ENCODE measurements at regions not wholly inside any gene's neighbourhood (a gene's known extent, or its start where the extent isn't known, plus 50 kb on each side); places are given as distances from the start of the nearest gene placed in this dataset.

GRCh38 chrX:75873993-75874392 is 88.9 kb upstream of the MAGEE2 start:
- Mint-ChIP-seq H3K9me3 (ENCODE audit: low read depth) (peaks cover 58% of the 10 kb centered on the region), H3K27ac (ENCODE audit: unreplicated experiment) (no peak overlapping the region), H3K36me3 (ENCODE audit: low read depth) (no peaks in the 10 kb centered on the region), H3K27me3 (ENCODE audit: low read depth) (no peaks in the 10 kb centered on the region), H3K4me3 (ENCODE audit: unreplicated experiment) (no peak overlapping the region), H3K4me1 (ENCODE audit: low read depth) (no peaks in the 10 kb centered on the region)
- no peak for DNase-seq (ENCODE audit: low spot score)
- TF ChIP-seq CTCF (IDR thresholded peaks at IDR 0.05) = no peak

GRCh38 chrX:75883446-75883845 is 98.4 kb upstream of the MAGEE2 start:
- H3K36me3 Mint-ChIP-seq (ENCODE audit: low read depth) = no peaks in the 10 kb centered on the region
- no peak overlapping the region for H3K27ac Mint-ChIP-seq (ENCODE audit: unreplicated experiment)
- H3K27me3 Mint-ChIP-seq (ENCODE audit: low read depth) = no peaks in the 10 kb centered on the region
- no peak for DNase-seq (ENCODE audit: low spot score)
- no peaks in the 10 kb centered on the region for H3K4me1 Mint-ChIP-seq (ENCODE audit: low read depth)
- H3K9me3 Mint-ChIP-seq (ENCODE audit: low read depth) = peaks cover 27% of the 10 kb centered on the region
- H3K4me3 Mint-ChIP-seq (ENCODE audit: unreplicated experiment) = no peak overlapping the region
- TF ChIP-seq CTCF (IDR thresholded peaks at IDR 0.05) = no peak

- no peaks in the 10 kb centered on the region for H3K27me3 Mint-ChIP-seq (ENCODE audit: low read depth)
- no peak for DNase-seq (ENCODE audit: low spot score)
- H3K4me1 Mint-ChIP-seq (ENCODE audit: low read depth) = no peaks in the 10 kb centered on the region
- H3K36me3 Mint-ChIP-seq (ENCODE audit: low read depth) = no peaks in the 10 kb centered on the region
- H3K9me3 Mint-ChIP-seq (ENCODE audit: low read depth) = peaks cover 8% of the 10 kb centered on the region
- no peak overlapping the region for H3K4me3 Mint-ChIP-seq (ENCODE audit: unreplicated experiment)
- no peak for TF ChIP-seq CTCF (IDR thresholded peaks at IDR 0.05)
- H3K27ac Mint-ChIP-seq (ENCODE audit: unreplicated experiment) = no peak overlapping the region
Measured at GRCh38 chrX:75887833-75888232, 102.8 kb upstream of the MAGEE2 start.

GRCh38 chrX:75892749-75893148 is 107.7 kb upstream of the MAGEE2 start:
- DNase-seq (ENCODE audit: low spot score) = no peak
- H3K4me1 Mint-ChIP-seq (ENCODE audit: low read depth) = no peaks in the 10 kb centered on the region
- no peaks in the 10 kb centered on the region for H3K36me3 Mint-ChIP-seq (ENCODE audit: low read depth)
- H3K4me3 Mint-ChIP-seq (ENCODE audit: unreplicated experiment) = no peak overlapping the region
- no peaks in the 10 kb centered on the region for H3K27me3 Mint-ChIP-seq (ENCODE audit: low read depth)
- no peak for TF ChIP-seq CTCF (IDR thresholded peaks at IDR 0.05)
- peaks cover 28% of the 10 kb centered on the region for H3K9me3 Mint-ChIP-seq (ENCODE audit: low read depth)
- no peak overlapping the region for H3K27ac Mint-ChIP-seq (ENCODE audit: unreplicated experiment)

- no peak for TF ChIP-seq CTCF (IDR thresholded peaks at IDR 0.05)
- H3K27ac Mint-ChIP-seq (ENCODE audit: unreplicated experiment) = no peak overlapping the region
- no peak for DNase-seq (ENCODE audit: low spot score)
- no peaks in the 10 kb centered on the region for H3K27me3 Mint-ChIP-seq (ENCODE audit: low read depth)
- no peaks in the 10 kb centered on the region for H3K4me1 Mint-ChIP-seq (ENCODE audit: low read depth)
- peaks cover 28% of the 10 kb centered on the region for H3K9me3 Mint-ChIP-seq (ENCODE audit: low read depth)
- no peaks in the 10 kb centered on the region for H3K36me3 Mint-ChIP-seq (ENCODE audit: low read depth)
- H3K4me3 Mint-ChIP-seq (ENCODE audit: unreplicated experiment) = no peak overlapping the region
Measured at GRCh38 chrX:75893281-75893680, 108.2 kb upstream of the MAGEE2 start.
